GM12878 (cell line): ENCODE measurements at regions not wholly inside any gene's neighbourhood (a gene's known extent, or its start where the extent isn't known, plus 50 kb on each side); places are given as distances from the start of the nearest gene placed in this dataset.

Experiments
- POLR2AphosphoS5 ChIP-seq: IDR thresholded peaks from 2 replicates; pipeline ENCODE4 v1.6.1; 2011; ENCODE audit warnings: mild to moderate bottlenecking, low read length, inconsistent platforms
- TF ChIP-seq, protein P1 (sequence below), 3 experiments: IDR thresholded peaks in 2 of 3; conservative IDR thresholded peaks in 1 of 3; 2 replicates each; pipeline ENCODE4 v1.5.1; 2011; ENCODE audit warnings: low read depth in 3 of 3, low read length in 3 of 3, mild to moderate bottlenecking in 3 of 3, control low read depth in 2 of 3, moderate library complexity in 2 of 3, inconsistent platforms in 1 of 3, mixed read lengths in 1 of 3; ENCODE audit not compliant: control insufficient read depth in 2 of 3, insufficient read depth in 1 of 3; ENCODE audit errors: extremely low read depth in 1 of 3

DNA sequence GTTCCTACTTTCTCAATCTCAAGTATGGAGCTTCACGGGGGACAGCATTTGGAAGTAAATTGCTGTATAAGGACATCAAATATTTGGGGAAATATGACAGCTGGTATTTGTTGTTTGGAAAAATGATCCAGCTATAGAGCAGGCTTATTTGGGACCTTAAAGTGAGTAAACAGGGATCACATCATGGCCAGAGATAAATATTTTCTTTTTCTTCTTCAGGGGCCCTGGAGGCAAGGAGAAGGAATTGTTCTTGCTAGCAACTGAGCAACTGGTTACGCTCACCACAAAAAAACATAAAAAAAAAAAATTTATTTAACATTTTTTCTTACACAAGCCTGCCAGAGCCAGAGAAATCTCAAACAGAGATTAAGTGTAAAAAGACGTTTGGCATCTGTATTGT, 277.2 kb upstream of the UGT8 start:
- TF ChIP-seq, protein P1, sequence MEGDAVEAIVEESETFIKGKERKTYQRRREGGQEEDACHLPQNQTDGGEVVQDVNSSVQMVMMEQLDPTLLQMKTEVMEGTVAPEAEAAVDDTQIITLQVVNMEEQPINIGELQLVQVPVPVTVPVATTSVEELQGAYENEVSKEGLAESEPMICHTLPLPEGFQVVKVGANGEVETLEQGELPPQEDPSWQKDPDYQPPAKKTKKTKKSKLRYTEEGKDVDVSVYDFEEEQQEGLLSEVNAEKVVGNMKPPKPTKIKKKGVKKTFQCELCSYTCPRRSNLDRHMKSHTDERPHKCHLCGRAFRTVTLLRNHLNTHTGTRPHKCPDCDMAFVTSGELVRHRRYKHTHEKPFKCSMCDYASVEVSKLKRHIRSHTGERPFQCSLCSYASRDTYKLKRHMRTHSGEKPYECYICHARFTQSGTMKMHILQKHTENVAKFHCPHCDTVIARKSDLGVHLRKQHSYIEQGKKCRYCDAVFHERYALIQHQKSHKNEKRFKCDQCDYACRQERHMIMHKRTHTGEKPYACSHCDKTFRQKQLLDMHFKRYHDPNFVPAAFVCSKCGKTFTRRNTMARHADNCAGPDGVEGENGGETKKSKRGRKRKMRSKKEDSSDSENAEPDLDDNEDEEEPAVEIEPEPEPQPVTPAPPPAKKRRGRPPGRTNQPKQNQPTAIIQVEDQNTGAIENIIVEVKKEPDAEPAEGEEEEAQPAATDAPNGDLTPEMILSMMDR (IDR thresholded peaks at IDR 0.05 in 2 of 3, conservative IDR thresholded peaks at IDR 0.05 in 1 of 3; ENCODE audit: control insufficient read depth in 2 of 3, extremely low read depth in 1 of 3, insufficient read depth in 1 of 3, low read depth in 3 of 3, low read length in 3 of 3) = no peak
- no peak for TF ChIP-seq POLR2AphosphoS5
